ENCODE measurements at regions not wholly inside any gene's neighbourhood (a gene's known extent, or its start where the extent isn't known, plus 50 kb on each side); places are given as distances from the start of the nearest gene placed in this dataset.

GRCh38 chr21:28801906-28802305 lies 190.8 kb downstream of the LTN1 start:
- Histone ChIP-seq H3K36me3 (ENCODE audit: low read depth) (no peaks in the 10 kb centered on the region), H3K9me3 (ENCODE audit: low read depth) (no peaks in the 10 kb centered on the region), H4K20me1 (ENCODE audit: insufficient read depth) (no peaks in the 10 kb centered on the region), H3K27me3 (replicated peaks; ENCODE audit: insufficient read depth) (no peaks in the 10 kb centered on the region), H2AFZ (no peak overlapping the region), H3K27ac (no peak overlapping the region), H3K4me3 (no peak overlapping the region), H3K9ac (no peak overlapping the region), H3K79me2 (ENCODE audit: insufficient read depth) (no peaks in the 10 kb centered on the region), H3K4me2 (ENCODE audit: unreplicated experiment) (no peak overlapping the region), H3K4me1 (ENCODE audit: insufficient read depth) (peaks cover 17% of the 10 kb centered on the region), H3K9me2 (ENCODE audit: insufficient read depth) (no peaks in the 10 kb centered on the region), H3F3A (ENCODE audit: insufficient read depth) (peaks cover 14% of the 10 kb centered on the region)
- in situ Hi-C loops (cut with MboI), result no loop called here
- WGBS, 2 experiments (ENCODE audit: low coverage in 1 of 2, low lambda C conversion rate in 2 of 2, missing lambda C conversion rate in 2 of 2), result 97% methylated on average over 1 of the region's 1 CpG
- no peak for TF ChIP-seq EZH2 (IDR thresholded peaks at IDR 0.05; ENCODE audit: insufficient read depth, poor library complexity, severe bottlenecking)
- TF ChIP-seq EZH2phosphoT487 (IDR thresholded peaks at IDR 0.05; ENCODE audit: insufficient read depth, low read depth), result no peak
- DNase-seq, result peak; percentile 40

GRCh38 chr21:28799926-28800325 lies 192.8 kb downstream of the LTN1 start:
- no peak for TF ChIP-seq EZH2phosphoT487 (IDR thresholded peaks at IDR 0.05; ENCODE audit: insufficient read depth, low read depth)
- TF ChIP-seq EZH2 (IDR thresholded peaks at IDR 0.05; ENCODE audit: insufficient read depth, poor library complexity, severe bottlenecking), result no peak
- Histone ChIP-seq H3K9me3 (ENCODE audit: low read depth) (no peaks in the 10 kb centered on the region), H3K9me2 (ENCODE audit: insufficient read depth) (no peaks in the 10 kb centered on the region), H3K4me3 (no peak overlapping the region), H3K4me2 (ENCODE audit: unreplicated experiment) (no peak overlapping the region), H2AFZ (no peak overlapping the region), H3K4me1 (ENCODE audit: insufficient read depth) (peaks cover 4% of the 10 kb centered on the region), H4K20me1 (ENCODE audit: insufficient read depth) (no peaks in the 10 kb centered on the region), H3F3A (ENCODE audit: insufficient read depth) (peaks cover 4% of the 10 kb centered on the region; the same call in 1 of the 2 replicates), H3K9ac (no peak overlapping the region), H3K27ac (no peak overlapping the region), H3K27me3 (replicated peaks; ENCODE audit: insufficient read depth) (no peaks in the 10 kb centered on the region), H3K36me3 (ENCODE audit: low read depth) (no peaks in the 10 kb centered on the region), H3K79me2 (ENCODE audit: insufficient read depth) (no peaks in the 10 kb centered on the region)
- no peak for DNase-seq
- in situ Hi-C loops (cut with MboI), result no loop called here
- WGBS, 2 experiments (ENCODE audit: low coverage in 1 of 2, low lambda C conversion rate in 2 of 2, missing lambda C conversion rate in 2 of 2), result 91 to 94% methylated on average over 7 of the region's 7 CpGs

- no peak overlapping the region for H3K4me2 ChIP-seq (ENCODE audit: unreplicated experiment)
- H3K9ac ChIP-seq, result no peak overlapping the region
- no peaks in the 10 kb centered on the region for H3K9me2 ChIP-seq (ENCODE audit: insufficient read depth)
- DNase-seq, result peak; percentile 12
- H3K4me1 ChIP-seq (ENCODE audit: insufficient read depth), result peaks cover 10% of the 10 kb centered on the region
- in situ Hi-C loops (cut with MboI), result no loop called here
- H3K27me3 ChIP-seq (replicated peaks; ENCODE audit: insufficient read depth), result no peaks in the 10 kb centered on the region
- no peaks in the 10 kb centered on the region for H4K20me1 ChIP-seq (ENCODE audit: insufficient read depth)
- H3K27ac ChIP-seq, result no peak overlapping the region
- 30 to 40% methylated on average over 1 of the region's 1 CpG for WGBS, 2 experiments (ENCODE audit: low coverage in 1 of 2, low lambda C conversion rate in 2 of 2, missing lambda C conversion rate in 2 of 2)
- H3K79me2 ChIP-seq (ENCODE audit: insufficient read depth), result no peaks in the 10 kb centered on the region
- peaks cover 5% of the 10 kb centered on the region; the same call in 1 of the 2 replicates for H3F3A ChIP-seq (ENCODE audit: insufficient read depth)
- H3K9me3 ChIP-seq (ENCODE audit: low read depth), result no peaks in the 10 kb centered on the region
- H3K36me3 ChIP-seq (ENCODE audit: low read depth), result no peaks in the 10 kb centered on the region
- H3K4me3 ChIP-seq, result no peak overlapping the region
- H2AFZ ChIP-seq, result no peak overlapping the region
- TF ChIP-seq EZH2 (IDR thresholded peaks at IDR 0.05; ENCODE audit: insufficient read depth, poor library complexity, severe bottlenecking) (no peak), EZH2phosphoT487 (IDR thresholded peaks at IDR 0.05; ENCODE audit: insufficient read depth, low read depth) (no peak)
Measured at GRCh38 chr21:28798798-28799197, 193.9 kb downstream of the LTN1 start.

DNA sequence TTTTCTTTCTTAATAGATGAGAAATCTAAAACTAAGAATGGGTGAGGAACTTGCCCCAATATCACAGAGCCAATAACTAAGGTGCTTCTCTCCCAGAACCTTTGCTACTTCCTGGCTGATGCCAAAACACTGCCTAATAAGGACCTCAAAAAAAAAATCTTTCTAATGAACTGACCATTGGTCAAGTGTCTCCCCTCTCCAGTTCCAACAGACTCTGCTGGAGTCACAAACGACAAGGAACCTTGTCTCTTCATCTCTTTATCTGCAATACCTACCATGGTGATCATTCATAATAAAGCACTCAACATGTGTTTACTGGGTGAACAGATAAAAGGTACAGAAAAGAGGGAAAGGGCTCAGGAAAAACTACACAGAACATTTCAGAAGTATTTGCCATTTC lies 197.4 kb downstream of the LTN1 start:
- WGBS, 2 experiments (ENCODE audit: low coverage in 1 of 2, low lambda C conversion rate in 2 of 2, missing lambda C conversion rate in 2 of 2), result 80 to 88% methylated on average over 1 of the region's 1 CpG
- no peaks in the 10 kb centered on the region for H3K9me3 ChIP-seq (ENCODE audit: low read depth)
- no peak for DNase-seq
- no peak overlapping the region for H3K27ac ChIP-seq
- in situ Hi-C loops (cut with MboI), result no loop called here
- H3K4me1 ChIP-seq (ENCODE audit: insufficient read depth), result peaks cover 13% of the 10 kb centered on the region
- H3K9me2 ChIP-seq (ENCODE audit: insufficient read depth), result no peaks in the 10 kb centered on the region
- TF ChIP-seq EZH2phosphoT487 (IDR thresholded peaks at IDR 0.05; ENCODE audit: insufficient read depth, low read depth) (no peak), EZH2 (IDR thresholded peaks at IDR 0.05; ENCODE audit: insufficient read depth, poor library complexity, severe bottlenecking) (no peak)
- H3K4me3 ChIP-seq, result no peak overlapping the region
- H3K27me3 ChIP-seq (replicated peaks; ENCODE audit: insufficient read depth), result no peaks in the 10 kb centered on the region
- no peak overlapping the region for H3K9ac ChIP-seq
- peaks cover 5% of the 10 kb centered on the region; the same call in 1 of the 2 replicates for H3F3A ChIP-seq (ENCODE audit: insufficient read depth)
- no peak overlapping the region for H2AFZ ChIP-seq
- H3K4me2 ChIP-seq (ENCODE audit: unreplicated experiment), result no peak overlapping the region
- no peaks in the 10 kb centered on the region for H4K20me1 ChIP-seq (ENCODE audit: insufficient read depth)
- H3K79me2 ChIP-seq (ENCODE audit: insufficient read depth), result no peaks in the 10 kb centered on the region
- H3K36me3 ChIP-seq (ENCODE audit: low read depth), result no peaks in the 10 kb centered on the region

GRCh38 chr21:28794371-28794851 lies 198.3 kb downstream of the LTN1 start:
- Histone ChIP-seq H3K27me3 (replicated peaks; ENCODE audit: insufficient read depth) (no peaks in the 10 kb centered on the region), H2AFZ (peak overlapping the region; percentile 38; the same call in 1 of the 2 replicates), H4K20me1 (ENCODE audit: insufficient read depth) (no peaks in the 10 kb centered on the region), H3K36me3 (ENCODE audit: low read depth) (no peaks in the 10 kb centered on the region), H3K4me2 (ENCODE audit: unreplicated experiment) (peak overlapping the region; percentile 21), H3K79me2 (ENCODE audit: insufficient read depth) (no peaks in the 10 kb centered on the region), H3K4me1 (ENCODE audit: insufficient read depth) (peaks cover 13% of the 10 kb centered on the region), H3K9me2 (ENCODE audit: insufficient read depth) (no peaks in the 10 kb centered on the region), H3K27ac (no peak overlapping the region), H3K9ac (no peak overlapping the region), H3K4me3 (no peak overlapping the region), H3F3A (ENCODE audit: insufficient read depth) (peaks cover 5% of the 10 kb centered on the region; the same call in 1 of the 2 replicates), H3K9me3 (ENCODE audit: low read depth) (no peaks in the 10 kb centered on the region)
- DNase-seq, result no peak
- WGBS, 2 experiments (ENCODE audit: low coverage in 1 of 2, low lambda C conversion rate in 2 of 2, missing lambda C conversion rate in 2 of 2), result 47 to 50% methylated on average over 2 of the region's 2 CpGs
- TF ChIP-seq EZH2 (IDR thresholded peaks at IDR 0.05; ENCODE audit: insufficient read depth, poor library complexity, severe bottlenecking), result no peak
- TF ChIP-seq EZH2phosphoT487 (IDR thresholded peaks at IDR 0.05; ENCODE audit: insufficient read depth, low read depth), result no peak
- in situ Hi-C loops (cut with MboI), result no loop called here

Data from GM23248 (cell line).